Lung (tissue), 11 donors: ENCODE measurements at regions not wholly inside any gene's neighbourhood (a gene's known extent, or its start where the extent isn't known, plus 50 kb on each side); places are given as distances from the start of the nearest gene placed in this dataset.
A peak's percentile ranks its signal among the peaks of the same experiment; 100 is the strongest.

Experiments
- ATAC-seq: fragments of 200-7000 bp; cut with Tn5 transposase; one replicate; pipeline ENCODE4 v1.9.1; 2020; ENCODE audit warnings: moderate number of reproducible peaks; ENCODE audit not compliant: insufficient read depth, low FRiP score
- DNase-seq, 3 donors: peaks; one replicate each; pipeline ENCODE4 v3.0.0-alpha.2; 2013 to 2017
- H3K27ac ChIP-seq, 2 donors: one replicate each; pipeline ENCODE4 v1.5.1; 2013; ENCODE audit warnings: mild to moderate bottlenecking in 2 of 2, moderate library complexity in 2 of 2, control low read depth in 1 of 2, inconsistent platforms in 1 of 2, low read depth in 1 of 2, low read length in 1 of 2
- H3K27me3 ChIP-seq, 3 donors: one replicate each; pipeline ENCODE4 v1.5.1; 2013; ENCODE audit warnings: low read length in 2 of 3; ENCODE audit not compliant: control insufficient read depth in 3 of 3, insufficient read depth in 3 of 3
- H3K36me3 ChIP-seq, 4 donors: one replicate each; pipeline ENCODE4 v1.5.1; 2013; ENCODE audit warnings: low read length in 4 of 4, mild to moderate bottlenecking in 1 of 4, moderate library complexity in 1 of 4; ENCODE audit not compliant: control insufficient read depth in 4 of 4, insufficient read depth in 4 of 4
- H3K4me1 ChIP-seq, 5 donors: one replicate each; pipeline ENCODE4 v1.5.1; 2013; ENCODE audit warnings: low read length in 5 of 5, mild to moderate bottlenecking in 2 of 5, moderate library complexity in 1 of 5; ENCODE audit not compliant: control insufficient read depth in 5 of 5, insufficient read depth in 5 of 5
- H3K4me3 ChIP-seq: one replicate; pipeline ENCODE4 v1.5.1; 2013; ENCODE audit warnings: mild to moderate bottlenecking, control low read depth, moderate library complexity
- H3K9ac ChIP-seq, 2 donors: one replicate each; pipeline ENCODE4 v1.5.1; 2013; ENCODE audit warnings: low read length in 2 of 2, control low read depth in 1 of 2; ENCODE audit not compliant: insufficient read depth in 1 of 2
- H3K9me3 ChIP-seq, 4 donors: one replicate each; pipeline ENCODE4 v1.5.1; 2013; ENCODE audit warnings: low read length in 3 of 4, mild to moderate bottlenecking in 1 of 4, moderate library complexity in 1 of 4; ENCODE audit not compliant: control insufficient read depth in 4 of 4, insufficient read depth in 3 of 4
- CTCF ChIP-seq: IDR thresholded peaks from 2 replicates; pipeline ENCODE4 v1.5.1; 2012; ENCODE audit warnings: mild to moderate bottlenecking; ENCODE audit errors: control extremely low read depth, extremely low read depth
- WGBS, 2 donors: extraction: QIAGEN DNeasy Blood & Tissue Kit; methylation state at CpG; one replicate each; pipeline ENCODE4 v1.1.7; 2013; 5-methylcytosine and 5-hydroxymethylcytosine counted together
- donor health status: control.
- donor health status: control.
- donor health status: Bipolar disorder and iron deficiency.
- donor health status: healthy.
- donor health status: DM: yes; HTN: yes; CAD: no.

DNA sequence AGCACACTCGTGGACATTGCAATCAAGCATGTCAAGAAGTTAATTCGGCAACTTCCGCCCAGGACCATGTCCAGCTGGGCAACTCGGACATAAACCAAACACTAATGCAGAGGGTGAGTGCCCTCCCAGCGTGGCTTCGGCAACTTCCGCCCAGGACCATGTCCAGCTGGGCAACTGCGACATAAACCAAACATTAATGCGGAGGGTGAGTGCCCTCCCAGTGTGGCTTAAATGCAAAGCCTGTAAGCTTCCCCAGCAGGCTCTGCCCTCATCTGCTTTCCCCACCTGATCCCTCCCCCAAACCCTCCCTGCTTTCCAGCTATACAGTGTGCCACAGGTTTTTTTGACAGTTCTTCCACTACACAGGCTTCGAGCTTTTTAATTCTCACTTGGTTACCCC is 143.4 kb downstream of the PXDC1 start:
- no peak for DNase-seq
- Histone ChIP-seq H3K36me3 (no peaks in the 10 kb centered on the region), H3K9ac (no peak overlapping the region), H3K4me3 (no peak overlapping the region), H3K27me3 (no peaks in the 10 kb centered on the region), H3K9me3 (peaks cover 0 to 2% (median 0%) of the 10 kb centered on the region in 4 donors), H3K4me1 (peaks cover 0 to 6% (median 0%) of the 10 kb centered on the region in 5 donors), H3K27ac (no peak overlapping the region)
- ATAC-seq, result no peak
- WGBS, 2 donors, result 91 to 92% methylated on average over 10 of the region's 10 CpGs
- no peak for TF ChIP-seq CTCF

GRCh38 chr6:3607599-3607998 is 143.9 kb downstream of the PXDC1 start:
- Histone ChIP-seq H3K27me3 (no peaks in the 10 kb centered on the region), H3K9ac (no peak overlapping the region), H3K4me3 (no peak overlapping the region), H3K4me1 (peaks cover 0 to 6% (median 0%) of the 10 kb centered on the region in 5 donors), H3K27ac (no peak overlapping the region), H3K36me3 (no peaks in the 10 kb centered on the region), H3K9me3 (peaks cover 0 to 5% (median 0%) of the 10 kb centered on the region in 4 donors)
- ATAC-seq (no peak), DNase-seq (no peak)
- 93 to 96% methylated on average over 8 of the region's 8 CpGs for WGBS, 2 donors
- TF ChIP-seq CTCF, result no peak

DNA sequence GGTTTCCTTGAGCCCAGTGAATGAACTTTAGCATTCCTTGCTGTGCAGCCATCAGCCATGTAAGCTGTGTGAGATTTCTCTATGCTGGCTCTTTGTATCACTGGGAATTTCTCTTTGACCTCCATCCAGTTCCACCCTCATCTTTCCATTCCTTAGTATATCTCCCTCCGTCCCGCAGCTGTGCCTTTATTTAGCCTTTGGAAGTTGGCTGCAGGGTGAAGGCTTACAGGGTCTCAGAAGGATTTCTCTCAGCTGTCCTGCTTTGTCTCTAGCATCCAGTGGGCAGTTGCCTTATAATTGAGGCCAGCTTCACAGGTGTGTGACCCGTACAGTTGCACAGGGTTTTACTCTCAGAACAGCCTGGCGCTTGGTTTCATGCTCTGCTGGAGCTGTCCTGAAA is 144.3 kb downstream of the PXDC1 start:
- 93 to 96% methylated on average over 4 of the region's 4 CpGs for WGBS, 2 donors
- DNase-seq, result no peak
- Histone ChIP-seq H3K4me3 (no peak overlapping the region), H3K4me1 (peaks cover 0 to 6% (median 0%) of the 10 kb centered on the region in 5 donors), H3K9me3 (peaks cover 0 to 6% (median 0%) of the 10 kb centered on the region in 4 donors), H3K36me3 (no peaks in the 10 kb centered on the region), H3K27me3 (no peaks in the 10 kb centered on the region), H3K9ac (no peak overlapping the region), H3K27ac (no peak overlapping the region)
- TF ChIP-seq CTCF, result no peak
- ATAC-seq, result no peak

- H3K4me1 ChIP-seq, result peaks cover 0 to 6% (median 0%) of the 10 kb centered on the region in 5 donors
- 90 to 96% methylated on average over 5 of the region's 5 CpGs for WGBS, 2 donors
- no peak overlapping the region for H3K27ac ChIP-seq
- no peaks in the 10 kb centered on the region for H3K36me3 ChIP-seq
- no peaks in the 10 kb centered on the region for H3K27me3 ChIP-seq
- H3K4me3 ChIP-seq, result no peak overlapping the region
- peaks cover 0 to 6% (median 0%) of the 10 kb centered on the region in 4 donors for H3K9me3 ChIP-seq
- no peak for ATAC-seq
- H3K9ac ChIP-seq, result no peak overlapping the region
- DNase-seq, result peak in 2 of 3 donors; percentile 28 to 39
- TF ChIP-seq CTCF, result no peak
Measured at GRCh38 chr6:3603340-3604130, 146.7 kb upstream of the SLC22A23 start.
